ENCODE measurements at regions not wholly inside any gene's neighbourhood (a gene's known extent, or its start where the extent isn't known, plus 50 kb on each side); places are given as distances from the start of the nearest gene placed in this dataset.

DNA sequence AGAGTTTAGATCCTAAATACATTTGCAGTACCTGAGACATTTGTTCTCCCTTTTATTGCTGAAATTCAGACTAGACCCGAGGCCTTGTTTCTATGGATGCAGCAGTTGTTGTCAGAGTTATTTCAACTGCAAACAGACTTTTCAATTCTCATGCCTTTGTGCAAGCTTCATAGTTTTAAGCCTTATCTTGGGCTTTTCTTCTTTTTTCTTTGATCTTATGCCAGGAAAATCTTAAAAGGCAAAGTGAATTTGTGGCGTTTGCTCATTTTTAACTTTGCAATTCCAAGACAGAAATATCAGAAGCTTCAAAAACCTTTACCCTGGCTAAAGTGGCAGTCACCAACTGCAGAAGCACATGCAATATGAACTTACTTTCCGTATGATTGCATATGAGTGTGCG is 576.7 kb downstream of the DIPK2A start:
- TF ChIP-seq PAX5 (IDR thresholded peaks at IDR 0.05; ENCODE audit: insufficient read depth, low read length, severe bottlenecking) (no peak), POLR2AphosphoS5 (IDR thresholded peaks at IDR 0.05; ENCODE audit: low read depth, low read length) (no peak), TAF1 (IDR thresholded peaks at IDR 0.05; ENCODE audit: low read depth, low read length) (no peak), SPI1 (IDR thresholded peaks at IDR 0.05; ENCODE audit: low read depth, low read length) (no peak), POU2F2 (IDR thresholded peaks at IDR 0.05; ENCODE audit: low read depth, low read length) (no peak), POLR2A (IDR thresholded peaks at IDR 0.05; ENCODE audit: low read depth, low read length) (no peak)

DNA sequence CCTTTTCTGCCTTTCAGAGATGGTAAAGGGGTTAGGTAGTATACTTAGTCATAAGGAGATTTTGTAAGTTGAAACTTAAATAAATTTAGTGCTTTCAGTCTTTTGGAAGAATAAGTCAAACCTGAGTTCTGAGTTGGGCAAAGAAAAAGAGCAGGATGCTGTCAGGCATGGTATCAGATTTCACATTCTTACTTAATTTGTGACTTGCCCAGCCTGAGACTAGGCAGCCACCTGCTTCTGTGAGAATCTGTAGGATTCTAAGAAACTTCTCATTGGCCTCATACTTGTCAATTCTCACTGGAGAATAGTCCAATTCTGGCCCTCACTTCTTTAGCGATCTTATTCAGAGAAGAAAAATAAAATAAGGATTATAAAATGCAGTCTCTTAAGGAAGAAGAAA is 577.5 kb downstream of the DIPK2A start:
- DNase-seq (ENCODE audit: insufficient read length, low spot score) (no peak), FAIRE-seq (no peak)
- TF ChIP-seq TAF1 (IDR thresholded peaks at IDR 0.05; ENCODE audit: low read depth, low read length) (no peak), SPI1 (IDR thresholded peaks at IDR 0.05; ENCODE audit: low read depth, low read length) (no peak), PAX5 (IDR thresholded peaks at IDR 0.05; ENCODE audit: insufficient read depth, low read length, severe bottlenecking) (no peak), POLR2AphosphoS5 (IDR thresholded peaks at IDR 0.05; ENCODE audit: low read depth, low read length) (no peak)

More for the DNA sequence above, 576.7 kb downstream of the DIPK2A start:
- FAIRE-seq (no peak), DNase-seq (ENCODE audit: insufficient read length, low spot score) (no peak)

DNA sequence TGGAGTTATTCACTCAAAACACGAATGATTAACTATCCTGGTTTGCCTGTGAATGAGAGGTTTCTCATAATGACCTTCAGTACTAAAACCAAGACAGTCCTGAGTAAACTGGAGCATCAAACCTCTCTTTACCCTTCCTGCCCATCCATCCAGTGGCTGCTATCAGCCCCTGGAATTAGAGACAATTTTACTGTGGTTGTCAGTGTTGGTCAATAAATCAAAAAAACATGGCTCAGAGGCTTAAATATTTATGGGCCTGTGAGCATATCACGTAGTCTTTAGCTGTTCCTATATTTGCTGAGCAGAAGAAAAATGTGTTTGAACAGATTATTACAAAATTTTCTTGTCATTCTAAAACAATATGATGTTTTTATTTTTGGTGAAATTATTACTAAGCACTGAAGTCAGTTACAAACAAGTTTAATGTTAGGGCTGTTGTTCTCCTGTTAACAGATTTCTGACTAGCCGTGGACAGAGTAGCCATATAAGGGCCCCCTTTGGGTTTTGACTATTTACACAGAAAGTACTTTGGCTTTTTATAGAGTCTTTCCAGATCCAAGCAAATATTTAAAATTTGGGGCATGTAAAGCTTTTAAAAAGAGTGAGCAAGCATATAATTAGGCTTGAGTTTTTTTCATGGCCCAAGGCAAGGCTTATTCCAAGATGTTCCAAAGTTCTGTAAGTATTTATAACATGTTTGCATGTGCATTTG is 580.9 kb downstream of the DIPK2A start:
- FAIRE-seq: no peak
- TF ChIP-seq POU2F2 (IDR thresholded peaks at IDR 0.05; ENCODE audit: low read depth, low read length) (no peak), PAX5 (IDR thresholded peaks at IDR 0.05; ENCODE audit: insufficient read depth, low read length, severe bottlenecking) (no peak), TAF1 (IDR thresholded peaks at IDR 0.05; ENCODE audit: low read depth, low read length) (no peak), POLR2A (IDR thresholded peaks at IDR 0.05; ENCODE audit: low read depth, low read length) (no peak), SPI1 (IDR thresholded peaks at IDR 0.05; ENCODE audit: low read depth, low read length) (no peak), POLR2AphosphoS5 (IDR thresholded peaks at IDR 0.05; ENCODE audit: low read depth, low read length) (no peak)
- no peak for DNase-seq (ENCODE audit: insufficient read length, low spot score)

DNA sequence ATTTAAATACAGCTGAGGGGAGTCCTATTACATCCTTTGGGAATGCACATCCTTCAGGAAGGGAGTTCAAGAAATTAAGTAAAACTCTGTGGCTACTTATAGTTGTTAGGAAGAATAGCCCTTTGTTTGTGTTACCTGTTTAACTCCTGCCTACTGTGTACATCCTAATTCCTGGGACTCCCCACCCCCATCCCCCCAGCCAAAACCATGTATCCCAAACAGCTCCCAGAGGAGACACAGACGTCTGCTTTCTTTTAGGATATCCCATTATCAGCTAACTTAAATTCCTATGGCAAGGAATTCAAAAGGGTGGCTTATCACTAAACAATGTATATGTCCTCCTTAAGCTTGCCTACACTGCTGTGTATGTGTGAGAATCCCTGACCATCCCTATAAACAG is 581.7 kb downstream of the DIPK2A start:
- FAIRE-seq (no peak), DNase-seq (ENCODE audit: insufficient read length, low spot score) (no peak)
- TF ChIP-seq TAF1 (IDR thresholded peaks at IDR 0.05; ENCODE audit: low read depth, low read length): no peak
- no peak for TF ChIP-seq SPI1 (IDR thresholded peaks at IDR 0.05; ENCODE audit: low read depth, low read length)
- TF ChIP-seq PAX5 (IDR thresholded peaks at IDR 0.05; ENCODE audit: insufficient read depth, low read length, severe bottlenecking): no peak
- TF ChIP-seq POLR2AphosphoS5 (IDR thresholded peaks at IDR 0.05; ENCODE audit: low read depth, low read length): no peak
- no peak for TF ChIP-seq POLR2A (IDR thresholded peaks at IDR 0.05; ENCODE audit: low read depth, low read length)
- no peak for TF ChIP-seq POU2F2 (IDR thresholded peaks at IDR 0.05; ENCODE audit: low read depth, low read length)

DNA sequence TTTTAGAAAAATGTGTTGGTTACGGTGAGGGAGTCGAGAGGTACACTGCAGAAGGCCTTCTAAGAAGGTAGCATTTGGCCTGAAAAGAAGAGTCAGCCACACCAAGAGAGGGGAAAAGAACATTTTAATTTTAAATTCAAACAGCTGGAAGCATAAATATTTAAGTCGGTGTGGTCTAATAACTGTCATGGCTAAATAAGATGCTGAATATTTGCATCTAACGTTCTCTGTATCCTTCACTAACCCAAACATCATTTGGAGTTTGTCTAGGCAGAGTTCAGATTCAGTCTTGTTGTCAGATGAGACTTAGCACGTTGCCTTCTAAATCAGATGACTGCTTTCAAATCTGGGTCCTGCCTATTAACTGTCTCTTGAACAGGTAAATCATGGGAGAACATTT is 583.3 kb downstream of the DIPK2A start:
- FAIRE-seq: no peak
- TF ChIP-seq SPI1 (IDR thresholded peaks at IDR 0.05; ENCODE audit: low read depth, low read length) (no peak), POLR2AphosphoS5 (IDR thresholded peaks at IDR 0.05; ENCODE audit: low read depth, low read length) (no peak), TAF1 (IDR thresholded peaks at IDR 0.05; ENCODE audit: low read depth, low read length) (no peak), PAX5 (IDR thresholded peaks at IDR 0.05; ENCODE audit: insufficient read depth, low read length, severe bottlenecking) (no peak), POU2F2 (IDR thresholded peaks at IDR 0.05; ENCODE audit: low read depth, low read length) (no peak), POLR2A (IDR thresholded peaks at IDR 0.05; ENCODE audit: low read depth, low read length) (no peak)

DNA sequence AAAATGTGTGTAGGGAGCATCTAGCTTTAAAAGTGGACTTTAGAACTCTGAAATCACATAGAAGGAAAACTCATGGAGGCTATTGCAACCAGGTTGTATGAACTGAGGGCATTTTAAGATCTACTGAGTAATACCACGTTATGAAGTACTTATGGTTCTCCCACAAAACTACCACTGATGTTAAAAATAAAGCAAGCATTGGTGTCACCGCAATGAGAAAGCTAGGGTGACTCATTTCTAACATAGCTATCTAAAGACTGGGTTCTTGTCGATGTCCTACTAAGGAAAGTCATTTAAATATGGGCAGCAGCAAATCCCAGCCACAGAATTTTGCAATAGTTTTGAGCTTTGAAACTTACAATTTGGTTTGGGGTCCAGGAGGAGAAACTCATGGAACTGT is 584.8 kb downstream of the DIPK2A start:
- TF ChIP-seq POLR2A (IDR thresholded peaks at IDR 0.05; ENCODE audit: low read depth, low read length) (no peak), TAF1 (IDR thresholded peaks at IDR 0.05; ENCODE audit: low read depth, low read length) (no peak), POU2F2 (IDR thresholded peaks at IDR 0.05; ENCODE audit: low read depth, low read length) (no peak), PAX5 (IDR thresholded peaks at IDR 0.05; ENCODE audit: insufficient read depth, low read length, severe bottlenecking) (no peak), SPI1 (IDR thresholded peaks at IDR 0.05; ENCODE audit: low read depth, low read length) (no peak), POLR2AphosphoS5 (IDR thresholded peaks at IDR 0.05; ENCODE audit: low read depth, low read length) (no peak)
- FAIRE-seq (no peak), DNase-seq (ENCODE audit: insufficient read length, low spot score) (peak; percentile 1)

More for the DNA sequence above, 583.3 kb downstream of the DIPK2A start:
- no peak for DNase-seq (ENCODE audit: insufficient read length, low spot score)

DNA sequence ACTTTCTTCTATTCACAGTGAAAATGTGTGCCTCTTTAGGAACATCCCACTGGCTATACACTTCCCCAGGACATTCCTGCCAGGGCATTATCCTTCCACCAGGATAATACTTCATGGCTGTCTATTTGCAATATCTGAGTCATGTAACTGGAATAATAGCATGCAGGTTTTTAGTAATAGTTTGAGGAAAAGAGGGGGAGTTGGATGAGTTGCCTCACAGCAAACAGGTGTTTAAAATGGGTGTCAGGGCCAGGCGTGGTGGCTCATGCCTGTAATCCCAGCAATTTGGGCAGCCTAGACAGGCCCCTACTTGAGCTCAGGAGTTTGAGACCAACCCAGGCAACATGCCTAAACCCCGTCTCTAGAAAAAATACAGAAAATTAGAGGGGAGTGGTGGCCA is 585.9 kb downstream of the DIPK2A start:
- FAIRE-seq: no peak
- DNase-seq (ENCODE audit: insufficient read length, low spot score): no peak
- TF ChIP-seq POLR2A (IDR thresholded peaks at IDR 0.05; ENCODE audit: low read depth, low read length): no peak
- no peak for TF ChIP-seq POLR2AphosphoS5 (IDR thresholded peaks at IDR 0.05; ENCODE audit: low read depth, low read length)
- TF ChIP-seq PAX5 (IDR thresholded peaks at IDR 0.05; ENCODE audit: insufficient read depth, low read length, severe bottlenecking): no peak
- no peak for TF ChIP-seq TAF1 (IDR thresholded peaks at IDR 0.05; ENCODE audit: low read depth, low read length)

DNA sequence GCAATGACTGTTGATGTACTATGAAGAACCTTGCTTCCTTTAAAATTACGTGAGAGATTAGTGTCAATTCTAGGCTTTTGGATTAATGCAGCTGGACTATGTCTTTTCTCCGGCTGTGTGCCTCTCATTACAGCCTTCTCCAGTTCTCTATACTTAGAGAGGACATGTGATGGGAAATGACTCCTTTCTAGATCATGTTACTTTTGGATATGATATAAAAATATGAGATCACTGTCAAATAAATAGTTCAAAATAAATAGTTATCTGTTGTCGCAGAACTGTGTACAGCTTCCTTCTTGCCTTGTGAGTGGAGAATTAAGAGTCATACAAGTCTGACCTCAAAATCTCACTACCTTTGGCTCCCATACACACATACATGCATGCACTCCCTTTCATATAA is 592.4 kb downstream of the DIPK2A start:
- no peak for TF ChIP-seq POU2F2 (IDR thresholded peaks at IDR 0.05; ENCODE audit: low read depth, low read length)
- no peak for TF ChIP-seq POLR2AphosphoS5 (IDR thresholded peaks at IDR 0.05; ENCODE audit: low read depth, low read length)
- no peak for TF ChIP-seq PAX5 (IDR thresholded peaks at IDR 0.05; ENCODE audit: insufficient read depth, low read length, severe bottlenecking)
- TF ChIP-seq SPI1 (IDR thresholded peaks at IDR 0.05; ENCODE audit: low read depth, low read length): no peak
- no peak for TF ChIP-seq TAF1 (IDR thresholded peaks at IDR 0.05; ENCODE audit: low read depth, low read length)
- TF ChIP-seq POLR2A (IDR thresholded peaks at IDR 0.05; ENCODE audit: low read depth, low read length): no peak
- no peak for FAIRE-seq
- DNase-seq (ENCODE audit: insufficient read length, low spot score): no peak

DNA sequence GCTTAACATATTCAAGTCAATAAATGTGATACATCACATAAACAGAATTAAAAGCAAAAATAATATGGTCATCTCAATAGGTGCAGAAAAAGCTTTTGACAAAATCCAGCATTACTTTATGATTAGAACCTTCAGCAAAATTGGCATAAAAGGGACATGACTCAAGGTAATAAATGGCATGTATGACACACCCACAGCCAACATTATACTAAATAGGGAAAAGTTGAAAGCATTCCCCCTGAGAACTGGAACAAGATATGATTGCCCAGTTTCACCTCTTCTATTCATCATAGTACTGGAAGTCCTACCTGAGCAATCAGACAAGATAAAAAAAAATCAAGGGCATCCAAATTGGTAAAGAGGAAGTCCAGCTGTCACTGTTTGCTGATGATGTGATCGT is 594.7 kb downstream of the DIPK2A start:
- DNase-seq (ENCODE audit: insufficient read length, low spot score): no peak
- FAIRE-seq: no peak
- TF ChIP-seq POLR2A (IDR thresholded peaks at IDR 0.05; ENCODE audit: low read depth, low read length): no peak

DNA sequence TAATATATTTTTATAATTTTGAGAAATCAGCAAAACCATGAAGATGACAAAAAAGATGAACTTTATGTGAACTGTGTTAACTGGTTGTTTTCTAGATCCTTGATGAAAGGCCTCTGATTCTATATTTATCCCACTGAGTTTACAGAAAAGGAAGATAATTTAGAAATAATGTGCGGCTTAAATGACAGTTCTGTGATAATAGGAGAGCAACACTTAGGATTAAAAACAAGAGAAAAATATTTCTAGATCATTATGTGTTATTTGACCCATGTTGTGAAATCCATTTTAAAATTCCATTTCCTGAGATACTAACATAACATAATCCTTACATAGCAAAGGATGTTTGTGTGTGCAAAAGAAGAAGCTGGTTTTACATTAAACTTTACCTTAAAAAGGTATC is 598.0 kb downstream of the DIPK2A start:
- DNase-seq (ENCODE audit: insufficient read length, low spot score): no peak

More for the DNA sequence above, 598.0 kb downstream of the DIPK2A start:
- no peak for FAIRE-seq
- TF ChIP-seq SPI1 (IDR thresholded peaks at IDR 0.05; ENCODE audit: low read depth, low read length) (no peak), POU2F2 (IDR thresholded peaks at IDR 0.05; ENCODE audit: low read depth, low read length) (no peak), POLR2AphosphoS5 (IDR thresholded peaks at IDR 0.05; ENCODE audit: low read depth, low read length) (no peak), POLR2A (IDR thresholded peaks at IDR 0.05; ENCODE audit: low read depth, low read length) (no peak), PAX5 (IDR thresholded peaks at IDR 0.05; ENCODE audit: insufficient read depth, low read length, severe bottlenecking) (no peak), TAF1 (IDR thresholded peaks at IDR 0.05; ENCODE audit: low read depth, low read length) (no peak)

Measured in GM12891 (cell line).